T-helper 2 cell (primary cell): ENCODE measurements at regions not wholly inside any gene's neighbourhood (a gene's known extent, or its start where the extent isn't known, plus 50 kb on each side); places are given as distances from the start of the nearest gene placed in this dataset.

Experiments
- DNase-seq, 5 experiments: peaks; one replicate each; pipeline versions ENCODE4 v3.0.0 to v3.0.0-alpha.2; 2012 to 2022

DNA sequence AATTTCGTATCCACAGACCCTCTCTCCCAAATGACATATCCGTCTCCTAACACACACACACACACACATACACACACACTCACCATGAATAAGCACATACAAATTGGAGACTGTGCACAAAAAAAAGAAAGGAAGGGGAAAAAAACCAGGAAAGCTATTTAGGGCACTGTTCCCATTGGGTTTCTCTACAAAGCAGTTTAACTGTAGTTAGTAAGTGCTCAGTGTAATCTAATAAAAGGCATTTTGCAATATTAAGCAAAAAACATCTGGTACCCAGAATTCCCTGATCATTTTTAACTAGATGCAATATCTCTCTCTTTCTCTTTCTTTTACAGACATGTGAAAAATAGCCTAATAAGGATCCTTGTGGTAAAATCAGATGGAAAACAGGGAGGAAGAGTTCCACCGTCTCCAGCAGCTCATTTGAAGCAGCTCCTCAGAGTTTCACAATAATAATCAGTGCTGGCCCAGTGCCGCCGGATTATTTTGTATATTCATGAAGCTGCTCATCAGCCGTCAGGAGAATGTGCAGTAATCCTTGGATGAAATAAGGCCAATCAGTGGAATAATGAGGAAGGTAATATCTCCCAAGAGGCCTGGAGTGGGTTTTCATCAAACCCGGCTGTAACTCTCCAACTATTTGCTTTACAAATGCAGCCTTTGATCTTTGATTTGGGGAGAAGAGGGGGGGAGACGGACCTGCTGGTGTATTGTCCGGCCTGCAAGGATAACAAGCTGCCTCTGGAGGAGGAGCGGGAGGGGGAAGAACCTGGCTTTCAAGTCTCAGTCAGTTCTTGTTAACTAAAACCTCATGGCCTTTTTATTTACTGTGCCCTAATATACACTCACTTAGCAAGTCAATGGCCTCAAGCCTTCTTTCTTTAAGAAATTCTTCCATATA, 227.6 kb upstream of the SMIM21 start:
- no peak for DNase-seq

DNA sequence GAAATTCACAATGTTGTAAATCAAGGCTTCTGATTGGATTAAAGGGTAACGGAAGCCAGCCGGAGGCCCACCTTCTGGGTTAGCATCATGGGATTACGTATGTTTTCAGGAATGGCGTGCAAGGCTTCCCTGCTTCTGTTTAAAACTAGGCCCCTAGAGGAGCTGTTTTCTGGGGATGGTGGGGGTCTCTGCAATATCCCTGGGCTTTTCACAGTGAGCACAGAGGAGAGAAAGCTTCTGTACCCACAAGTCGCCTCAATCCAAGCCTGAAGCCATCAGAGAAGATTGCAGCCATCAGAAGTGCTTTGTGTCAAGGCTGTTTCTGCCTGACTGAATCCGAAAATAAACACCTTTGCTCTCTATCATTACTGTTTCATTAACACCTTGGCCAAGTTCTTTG, 226.9 kb upstream of the SMIM21 start:
- DNase-seq = no peak

DNA sequence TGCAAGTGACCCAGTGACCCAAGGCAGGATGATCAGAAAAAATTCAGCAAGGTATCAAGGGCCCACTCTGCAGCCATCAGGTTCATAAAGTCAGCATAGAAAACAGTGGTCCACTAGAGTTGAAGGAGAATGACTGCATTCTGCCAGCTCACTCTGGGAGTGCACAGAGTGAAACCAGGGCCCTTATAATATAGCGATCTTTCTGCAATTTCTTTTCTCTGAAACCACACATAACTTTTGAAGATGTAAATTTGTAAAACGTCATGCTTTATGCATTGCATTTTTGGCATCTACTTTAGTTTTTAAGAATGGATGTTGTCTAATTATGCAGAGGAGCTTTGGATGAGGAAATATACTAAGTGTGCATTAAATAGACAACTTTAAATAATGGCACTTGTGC, 225.0 kb upstream of the SMIM21 start:
- DNase-seq = no peak

DNA sequence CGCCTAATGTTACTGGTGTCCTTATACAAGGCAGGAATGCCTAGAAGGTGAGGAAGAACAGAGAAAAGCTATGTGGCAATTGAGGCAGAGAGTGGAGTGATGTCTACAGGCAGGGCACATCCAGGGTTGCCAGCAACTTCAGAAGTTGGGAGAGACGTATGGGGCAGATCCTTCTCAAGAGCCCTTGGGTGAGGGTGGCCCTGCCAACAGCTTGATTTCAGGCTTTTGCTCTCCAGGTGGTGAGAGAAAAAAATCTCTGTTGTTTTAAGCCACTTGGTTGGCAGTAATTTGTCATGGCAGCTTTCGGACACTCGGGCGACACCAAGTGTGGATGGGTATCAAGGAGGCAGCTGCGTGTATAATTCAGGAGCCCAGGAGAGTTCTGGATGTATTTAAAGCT, 217.4 kb upstream of the SMIM21 start:
- DNase-seq = no peak

DNA sequence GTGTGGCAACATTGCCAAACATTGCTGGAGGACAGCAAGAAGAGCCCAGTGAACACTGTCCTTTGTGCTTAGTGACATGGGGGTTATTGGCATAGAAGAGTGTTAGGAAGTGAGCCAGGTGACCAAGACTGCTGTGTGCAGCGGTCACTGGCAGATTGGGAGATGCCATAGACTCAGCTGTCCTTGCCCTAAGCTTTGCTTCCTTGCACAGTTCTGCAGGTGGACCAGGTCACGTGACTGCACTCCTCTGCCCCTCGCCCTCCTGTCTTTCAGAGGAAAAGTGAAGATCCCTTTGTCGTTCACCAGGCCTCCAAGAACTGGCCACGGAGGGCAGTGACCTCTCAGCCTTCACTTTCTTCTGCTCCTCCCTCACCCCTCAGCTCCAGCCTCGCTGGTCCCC, 215.6 kb upstream of the SMIM21 start:
- DNase-seq = no peak

DNA sequence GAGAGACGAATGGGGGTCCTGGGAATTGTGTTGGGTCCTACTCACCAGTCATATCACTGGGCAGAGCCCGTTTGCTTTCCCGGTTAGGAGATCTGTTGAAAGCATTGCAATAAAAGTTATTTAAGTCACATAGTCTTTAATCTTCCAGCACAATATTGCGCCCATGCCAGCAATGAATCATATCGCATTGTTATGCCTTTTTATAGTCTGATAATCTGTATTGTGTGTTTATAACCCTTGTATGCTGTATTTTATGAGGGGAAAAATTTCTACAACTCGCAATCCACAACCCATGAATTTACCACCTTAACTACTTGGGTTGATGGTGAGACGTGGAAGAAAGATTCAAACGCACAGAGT, 211.9 kb upstream of the SMIM21 start:
- DNase-seq = no peak

DNA sequence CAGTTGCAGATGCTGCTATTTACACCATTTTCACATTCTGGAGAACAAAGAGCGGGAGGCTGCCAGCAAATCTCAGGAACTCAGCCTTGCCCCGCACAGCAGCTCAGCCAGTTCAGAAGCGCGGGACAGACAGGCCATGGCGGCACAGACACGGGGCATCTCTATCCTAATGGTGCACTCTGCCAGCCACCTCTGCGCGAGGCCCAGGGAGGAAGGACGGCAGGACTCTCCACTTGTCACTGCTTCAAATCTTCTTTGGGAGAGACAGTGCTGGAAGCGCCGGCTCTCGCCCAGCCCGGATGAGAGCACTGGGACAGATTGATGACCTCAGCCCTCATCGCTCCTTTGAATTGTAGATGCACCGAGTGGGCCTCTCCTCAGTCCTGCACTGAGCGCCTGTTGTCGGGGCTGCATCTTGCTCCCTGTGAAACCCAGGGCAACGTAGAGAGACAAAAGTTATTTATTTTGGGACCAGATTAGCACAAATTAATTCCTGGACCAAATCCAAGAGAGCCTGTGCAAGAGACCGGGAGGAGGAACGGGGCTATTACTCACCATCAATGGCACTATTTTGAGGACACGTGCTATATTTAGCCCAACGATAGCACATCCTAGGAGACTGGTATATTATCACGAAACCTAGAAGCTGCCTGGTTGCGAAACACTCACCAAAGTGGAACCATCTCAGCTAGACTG, 211.4 kb upstream of the SMIM21 start:
- no peak for DNase-seq

DNA sequence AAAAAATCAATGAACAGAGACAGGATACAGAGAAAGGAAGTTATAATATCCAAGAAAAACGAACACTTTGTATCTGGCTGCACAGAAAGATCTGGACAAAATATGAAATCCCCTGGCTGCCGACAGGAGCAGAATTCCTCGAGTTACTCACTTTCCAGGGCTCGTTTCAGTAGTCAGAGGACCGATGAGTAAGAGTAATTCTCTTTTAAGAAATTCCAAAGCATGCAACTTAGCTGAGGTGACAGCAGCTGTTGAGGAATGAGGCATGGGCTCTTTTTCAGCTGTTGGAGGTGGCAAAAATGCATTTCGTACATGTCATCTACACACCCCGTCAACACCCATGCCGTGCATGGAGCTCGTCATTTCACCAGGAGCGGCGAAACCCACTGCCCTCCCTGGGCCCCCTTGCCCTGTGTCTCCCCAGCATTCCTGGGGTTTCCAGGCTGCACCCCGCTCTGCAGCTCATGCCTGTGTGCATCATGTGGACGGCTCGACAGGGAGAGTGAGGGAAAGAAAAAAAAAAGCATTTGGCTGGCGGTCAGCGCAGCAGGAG, 210.8 kb upstream of the SMIM21 start:
- DNase-seq = no peak

DNA sequence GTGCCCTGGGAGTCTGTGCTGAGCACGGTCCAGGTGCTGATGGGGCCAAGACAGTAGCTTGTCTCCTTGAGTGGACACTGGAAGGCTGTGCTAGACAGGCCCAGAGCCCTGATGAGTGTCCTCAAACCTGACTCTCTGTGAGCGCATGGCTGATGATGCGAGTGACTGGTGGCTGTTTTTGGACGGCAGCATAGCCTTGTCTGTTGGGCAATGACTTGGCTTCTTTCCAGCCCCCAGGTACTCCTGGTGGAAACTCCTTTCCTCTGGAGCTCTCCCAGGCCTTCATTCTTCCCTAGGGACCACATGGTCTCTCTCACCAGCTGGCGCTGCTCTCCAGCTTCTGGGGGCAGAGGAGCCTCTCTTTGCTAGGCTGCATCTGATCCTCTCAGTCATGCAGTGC, 207.6 kb upstream of the SMIM21 start:
- no peak for DNase-seq

DNA sequence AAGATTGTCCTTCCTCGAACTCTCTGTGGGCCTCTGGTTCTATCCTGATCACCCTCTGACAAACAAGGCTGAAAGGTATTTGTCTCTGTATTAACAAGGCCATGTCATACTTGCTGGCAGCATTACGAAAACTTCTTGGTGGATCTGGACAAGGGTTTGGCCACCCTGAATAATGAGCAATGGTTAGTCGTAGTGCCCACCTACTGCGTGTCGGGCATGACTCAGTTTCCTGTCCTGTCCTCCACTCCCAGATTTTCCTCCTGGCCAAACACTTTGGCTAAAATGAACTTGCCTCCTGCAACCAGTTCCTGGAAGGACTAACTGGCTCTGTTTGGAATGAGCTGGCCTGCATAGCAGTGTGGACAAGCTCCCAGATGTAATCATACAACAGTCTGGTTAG, 198.5 kb upstream of the SMIM21 start:
- no peak for DNase-seq

DNA sequence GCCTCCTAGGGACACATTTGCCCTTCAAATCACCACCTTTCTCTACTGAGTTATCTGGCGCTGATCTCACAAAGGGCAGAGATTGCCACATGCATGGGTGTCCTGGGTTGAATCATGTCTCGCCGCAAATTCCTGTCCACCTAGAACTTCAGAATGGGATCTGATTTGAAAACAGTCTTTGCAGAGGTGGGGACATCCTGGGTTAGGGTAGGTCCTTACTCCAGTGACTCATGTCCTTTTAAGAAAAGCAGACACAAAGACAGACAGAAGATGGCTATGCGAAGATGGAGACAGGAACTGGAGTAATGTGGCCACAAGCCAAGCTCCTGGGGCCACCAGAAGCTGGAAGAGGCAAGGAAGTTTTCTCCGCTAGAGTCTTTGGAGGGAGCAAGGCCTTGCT, 197.4 kb upstream of the SMIM21 start:
- no peak for DNase-seq

DNA sequence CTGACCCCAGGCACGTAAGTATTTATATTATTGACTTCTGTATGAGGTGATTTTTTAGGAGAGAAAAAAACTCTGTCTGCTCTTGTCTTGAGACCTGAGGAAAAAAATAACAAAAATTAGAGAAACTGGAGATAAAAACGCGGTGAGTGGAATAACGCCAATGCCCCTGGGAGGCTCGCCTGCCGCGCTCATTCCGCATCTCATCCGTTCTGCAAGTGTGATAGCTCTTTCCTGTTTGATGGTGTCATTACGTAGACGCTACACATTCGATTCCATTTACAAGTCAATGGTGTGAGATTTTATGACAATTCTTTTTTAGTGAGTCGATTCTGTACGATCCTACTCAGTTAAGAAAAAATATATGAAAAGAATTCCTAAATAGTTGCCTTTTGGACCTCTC, 194.3 kb upstream of the SMIM21 start:
- DNase-seq = no peak

DNA sequence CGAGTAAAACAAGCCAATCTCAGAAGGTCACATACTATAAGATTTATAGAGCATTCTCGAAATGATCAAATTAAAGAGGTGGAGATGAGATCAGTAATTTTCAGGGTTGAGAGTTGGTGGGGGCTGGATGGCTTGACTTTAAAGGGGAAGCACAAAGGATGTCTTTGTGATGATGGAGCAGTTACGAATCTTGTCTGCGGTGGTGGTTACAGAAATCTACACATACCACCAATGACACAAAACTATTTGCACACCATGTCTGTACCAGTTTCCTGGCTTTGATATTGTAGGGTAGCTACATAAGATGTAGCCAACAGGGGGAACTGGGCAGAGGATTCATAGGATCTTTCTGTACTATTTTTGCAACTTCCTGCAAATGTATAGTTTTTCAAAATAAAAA, 190.6 kb upstream of the SMIM21 start:
- DNase-seq = no peak

DNA sequence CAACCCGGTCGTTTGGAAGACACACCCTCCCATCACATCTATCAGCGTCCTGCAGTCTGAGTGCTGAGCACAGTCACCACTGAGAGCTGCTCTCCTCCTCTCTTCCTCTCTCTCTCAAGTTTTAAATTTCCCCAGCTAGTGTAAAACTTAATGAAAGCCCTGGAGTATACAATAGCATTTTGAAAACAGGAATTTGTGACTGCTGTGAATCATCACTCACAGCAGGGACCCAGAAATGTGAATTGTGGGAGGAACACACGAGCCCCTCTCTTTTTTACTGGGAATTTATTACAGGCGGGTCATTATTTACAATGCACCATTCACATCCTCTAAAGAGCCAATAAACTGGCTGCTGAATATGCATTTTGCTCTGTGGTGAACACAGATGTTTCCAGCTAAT, 185.0 kb upstream of the SMIM21 start:
- no peak for DNase-seq

DNA sequence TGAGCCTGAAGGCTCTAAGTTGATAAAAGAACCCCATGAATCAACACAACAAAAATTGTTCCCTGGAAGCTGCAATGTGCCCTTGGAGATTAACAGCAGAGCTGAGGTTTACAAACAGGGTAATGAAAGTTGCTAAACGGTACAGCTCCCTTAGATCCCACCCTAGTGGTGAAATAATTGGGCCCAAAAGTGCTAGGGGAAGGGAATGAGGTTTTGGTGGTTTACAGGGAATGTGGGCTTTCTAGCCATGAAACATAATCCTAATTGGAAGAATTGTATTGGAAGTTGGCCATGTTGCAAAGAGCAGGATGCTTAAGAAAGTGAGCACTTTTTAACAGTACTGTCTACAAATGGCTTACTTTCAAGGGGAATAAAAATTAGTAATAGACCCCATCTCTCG, 180.2 kb upstream of the SMIM21 start:
- DNase-seq = no peak

DNA sequence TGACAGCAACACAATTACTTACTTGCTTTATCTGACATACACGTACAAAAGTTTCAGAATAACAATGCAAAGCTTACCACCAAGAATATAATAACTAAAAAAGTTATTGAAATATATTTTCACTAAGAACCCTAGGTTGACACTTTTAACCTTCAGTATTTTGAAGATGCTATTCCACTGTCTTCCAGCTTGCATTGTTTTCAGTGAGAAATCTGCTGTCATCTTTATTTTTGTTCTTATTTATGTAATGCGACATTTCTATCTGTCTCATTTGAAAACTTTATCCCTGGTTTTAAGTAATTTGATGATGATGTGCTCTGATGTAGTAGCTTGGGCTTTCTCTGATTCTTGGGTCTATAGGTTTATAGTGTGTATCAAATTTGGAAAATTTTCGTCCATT, 165.0 kb upstream of the SMIM21 start:
- no peak for DNase-seq

DNA sequence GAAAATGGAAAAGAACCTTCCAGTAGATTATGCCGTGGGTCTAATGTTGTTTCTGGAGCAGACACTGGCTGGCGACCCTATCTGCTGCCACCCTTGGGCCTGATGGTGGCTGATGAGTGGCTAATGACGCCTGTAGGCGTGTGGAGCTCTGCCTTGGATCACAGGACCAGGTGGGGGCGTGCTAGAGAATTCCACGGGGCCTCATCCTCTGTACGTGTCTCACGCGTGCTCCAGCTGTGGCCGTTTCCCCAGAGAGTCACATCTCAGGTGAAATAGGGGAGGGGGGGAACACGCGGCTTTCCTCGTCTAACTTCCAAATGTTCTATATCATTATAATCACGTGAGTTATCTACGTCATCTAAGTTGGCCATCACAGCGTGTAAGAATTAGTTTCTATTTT, 160.9 kb upstream of the SMIM21 start:
- DNase-seq = no peak

DNA sequence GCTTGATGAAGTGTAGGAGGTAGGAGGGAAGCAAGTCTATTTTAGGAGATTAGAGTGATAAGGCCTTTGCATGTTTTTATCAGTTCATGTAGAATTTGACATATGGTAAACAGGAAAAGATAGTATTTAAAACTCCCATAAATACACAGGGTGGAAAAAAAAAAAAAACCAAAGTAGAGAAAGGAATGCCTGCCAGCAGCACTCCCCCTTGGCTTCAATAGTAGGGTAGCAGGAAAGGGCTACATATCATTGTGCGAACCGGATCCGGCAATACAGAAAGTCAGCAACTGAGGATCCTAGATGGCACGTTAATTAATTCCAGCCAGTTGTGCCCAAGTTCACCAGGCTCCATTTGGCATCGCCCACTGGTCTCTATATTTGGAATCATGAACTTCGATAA, 159.6 kb upstream of the SMIM21 start:
- DNase-seq = no peak

DNA sequence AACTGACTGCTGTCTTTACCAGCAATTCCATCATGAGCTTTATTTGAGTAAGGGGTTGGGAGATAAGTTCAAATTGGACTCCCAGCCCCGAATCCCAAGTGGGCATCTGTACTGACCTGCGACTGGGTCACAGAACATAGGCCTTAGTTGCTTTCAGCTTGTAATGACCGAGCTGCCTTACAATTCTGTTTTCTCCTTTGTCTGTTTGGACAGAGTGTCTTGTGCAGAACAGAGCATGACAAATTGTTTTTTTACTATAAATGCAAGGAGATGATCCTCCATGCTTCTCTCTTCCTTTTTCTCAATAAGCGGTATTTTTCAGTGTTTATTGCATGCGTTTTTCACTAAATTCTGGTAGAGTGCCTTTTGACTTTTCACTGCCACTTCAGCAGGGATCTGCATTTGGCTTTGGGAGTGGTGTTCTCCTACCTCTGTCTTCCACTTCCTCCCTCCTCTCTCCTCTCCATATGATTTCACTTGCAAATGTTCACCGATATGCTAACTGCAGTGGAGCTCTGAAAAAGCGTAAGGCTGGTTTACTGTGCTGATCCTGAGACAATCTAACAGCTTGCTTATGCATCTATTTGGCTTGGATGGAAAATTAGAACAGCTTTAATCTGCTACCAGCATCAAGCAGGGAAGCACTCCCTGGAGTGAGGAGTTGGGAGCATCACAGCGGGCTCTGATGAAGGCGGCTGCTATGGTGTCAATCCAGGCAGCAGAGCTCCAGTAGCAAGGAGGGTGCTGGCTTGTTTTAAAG, 158.8 kb upstream of the SMIM21 start:
- DNase-seq = no peak

DNA sequence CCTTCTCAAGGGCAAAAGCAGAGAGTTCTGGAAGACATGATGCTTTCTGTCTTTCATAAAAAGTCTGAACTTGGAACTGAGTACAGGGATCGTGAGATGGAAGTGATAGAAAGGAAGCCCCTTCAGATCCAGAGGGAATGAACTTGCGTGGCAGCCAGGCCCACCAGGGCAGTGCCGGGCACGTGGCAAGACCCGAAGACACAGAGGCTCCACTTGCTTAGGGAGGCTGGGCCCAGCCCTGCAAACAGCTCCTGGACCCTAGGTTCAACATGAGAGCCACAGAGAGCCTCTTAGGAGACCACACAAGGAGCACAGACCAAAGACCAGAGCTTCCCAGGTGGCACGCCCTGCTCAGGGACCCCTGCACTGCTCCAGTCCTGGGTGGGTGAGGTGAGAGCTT, 155.4 kb upstream of the SMIM21 start:
- DNase-seq = no peak

DNA sequence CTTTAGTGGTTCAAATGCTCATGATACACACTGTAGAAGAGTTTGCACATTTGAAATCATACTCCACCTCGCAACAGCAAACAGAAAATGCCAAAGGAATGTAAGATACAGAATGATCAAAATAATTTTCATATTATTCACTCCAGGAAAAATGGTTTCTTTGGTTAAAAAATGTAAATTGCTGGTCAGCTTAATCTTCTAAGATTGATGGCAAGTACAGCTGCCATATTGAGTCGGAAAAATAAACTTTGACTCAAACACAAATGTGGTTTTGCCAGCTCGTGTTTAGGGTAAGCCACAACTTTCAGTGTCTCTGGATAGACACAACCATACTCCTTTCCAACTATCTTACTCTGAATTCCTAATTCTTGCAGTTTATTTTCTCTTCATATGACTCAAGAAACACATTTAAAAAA, 154.9 kb upstream of the SMIM21 start:
- DNase-seq = no peak

DNA sequence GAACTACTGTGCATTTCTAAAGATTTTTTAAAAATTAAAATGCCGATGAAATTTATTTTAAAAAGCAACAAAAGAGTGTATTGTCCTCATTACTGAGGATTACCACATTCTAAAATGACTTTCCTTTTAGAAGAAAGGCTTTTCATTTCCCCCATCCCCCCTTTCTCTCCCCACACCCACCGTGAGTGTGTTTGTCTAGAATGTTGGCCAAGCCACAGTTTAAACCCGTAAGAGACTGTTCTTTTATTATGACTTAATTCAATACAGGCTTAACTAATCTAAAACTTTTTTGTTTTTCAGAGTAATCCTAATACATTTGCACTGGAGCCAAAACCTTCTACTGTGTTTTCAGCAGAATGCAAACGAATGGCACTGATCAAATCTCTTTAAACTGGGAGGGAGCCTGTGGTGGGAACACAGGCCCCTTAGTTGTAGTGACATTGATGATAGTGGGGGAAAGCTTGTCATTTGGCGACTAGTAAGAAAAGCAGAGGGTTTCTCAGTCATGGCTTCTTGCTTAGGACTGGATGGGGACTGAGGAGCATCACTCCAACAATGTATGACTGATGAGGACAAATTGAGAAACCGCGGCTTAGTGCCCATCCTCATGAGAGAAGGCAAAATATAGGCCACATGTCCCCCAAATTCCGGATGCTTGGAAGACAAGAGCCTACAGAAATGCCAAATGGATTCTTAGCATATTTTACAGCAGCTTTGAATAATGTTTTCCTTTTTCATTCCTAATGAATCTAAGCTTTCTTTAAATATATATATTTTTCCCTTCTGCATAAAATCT, 154.0 kb upstream of the SMIM21 start:
- DNase-seq = no peak

DNA sequence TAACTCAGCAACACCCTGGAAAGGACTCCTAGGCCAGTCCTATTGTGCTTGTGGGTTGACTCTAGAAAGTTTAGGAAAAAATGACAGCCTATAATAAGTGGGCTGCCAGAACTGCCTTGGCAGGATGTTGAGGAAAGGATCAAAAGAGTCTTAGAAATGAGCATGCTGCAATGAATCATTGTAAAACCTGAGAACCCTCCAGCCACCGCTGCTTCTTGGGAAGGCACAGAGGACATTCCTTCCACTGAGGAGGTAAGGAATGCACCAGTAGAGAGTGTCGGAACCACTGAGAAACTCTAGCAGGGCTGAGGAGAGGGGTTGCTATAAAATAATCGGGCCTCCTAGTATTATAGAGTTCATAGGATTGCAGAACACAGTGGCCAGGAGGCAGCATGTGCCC, 146.7 kb upstream of the SMIM21 start:
- DNase-seq = no peak
